Loucy (cell line): ENCODE measurements at regions not wholly inside any gene's neighbourhood (a gene's known extent, or its start where the extent isn't known, plus 50 kb on each side); places are given as distances from the start of the nearest gene placed in this dataset.

ENCODE experiments used
- CTCF ChIP-seq: fragments of 200-600 bp; sonication (generic); conservative IDR thresholded peaks from 2 replicates; pipeline ENCODE4 v1.5.1; 2014; ENCODE audit warnings: mild to moderate bottlenecking, antibody characterized with exemption, low read length
- EZH2phosphoT487 ChIP-seq: fragments of 200-600 bp; IDR thresholded peaks from 2 replicates; pipeline ENCODE4 v1.6.1; 2018; ENCODE audit warnings: antibody characterized with exemption, mild to moderate bottlenecking, moderate library complexity, borderline replicate concordance

- TF ChIP-seq CTCF (no peak), EZH2phosphoT487 (no peak)
These were observed 816.2 kb downstream of the CDH11 start for GRCh38 chr16:64305663-64306062.
